Heart left ventricle (tissue), 13 donors: ENCODE measurements at regions not wholly inside any gene's neighbourhood (a gene's known extent, or its start where the extent isn't known, plus 50 kb on each side); places are given as distances from the start of the nearest gene placed in this dataset.

Experiments
- POLR2A ChIP-seq, 2 donors: fragments of 450-650 bp; IDR thresholded peaks; one replicate each; pipeline ENCODE4 v1.6.1; 2017; ENCODE audit warnings: antibody characterized with exemption in 2 of 2, mild to moderate bottlenecking in 2 of 2, moderate library complexity in 2 of 2
- TF ChIP-seq, protein P1 (sequence below), 12 donors: fragments of 200-600 bp; sonication (generic) in 4 of 12; IDR thresholded peaks; one replicate each; pipeline versions ENCODE4 v1.5.0 to v1.8.0; 2018 to 2022; ENCODE audit warnings: antibody characterized with exemption in 12 of 12, mild to moderate bottlenecking in 5 of 12
- donor health status: ischemic (EF 13 %, LVEDD 7.1; RV severe dilation, severe dysfunction).
- donor health status: DM: no; HTN: yes; CAD: no.
- donor health status: DM: no; HTN: no; CAD: no.
- donor health status: ischemic (EF 25% LVEDD 6.9; RV normal size, moderate dysfunction).
- donor health status: ischemic (EF 25% LVEDD 5.7; RV mildly dilated, moderate dysfunction).
- donor health status: ischemic (EF 35%, LVEDD 5.7; RV mildly dilated, moderate dysfunction).
- donor health status: nonischemic (EF 11% LVEDD 7.7; RV severe dilation, severe dysfunction).
- donor health status: DM: yes; HTN: yes; CAD: no.
- donor health status: PGD.
- donor health status: ischemic (EF 29% LVEDD 5.4; RV normal size, mild dysfunction).
- donor health status: nonischemic (EF 23%, LVEDD 6.1; RV moderate dilation, normal function).

GRCh38 chr4:10347281-10347795 is 109.9 kb downstream of the ZNF518B start:
- no peak for TF ChIP-seq POLR2A (IDR thresholded peaks at IDR 0.05)
- TF ChIP-seq, protein P1, sequence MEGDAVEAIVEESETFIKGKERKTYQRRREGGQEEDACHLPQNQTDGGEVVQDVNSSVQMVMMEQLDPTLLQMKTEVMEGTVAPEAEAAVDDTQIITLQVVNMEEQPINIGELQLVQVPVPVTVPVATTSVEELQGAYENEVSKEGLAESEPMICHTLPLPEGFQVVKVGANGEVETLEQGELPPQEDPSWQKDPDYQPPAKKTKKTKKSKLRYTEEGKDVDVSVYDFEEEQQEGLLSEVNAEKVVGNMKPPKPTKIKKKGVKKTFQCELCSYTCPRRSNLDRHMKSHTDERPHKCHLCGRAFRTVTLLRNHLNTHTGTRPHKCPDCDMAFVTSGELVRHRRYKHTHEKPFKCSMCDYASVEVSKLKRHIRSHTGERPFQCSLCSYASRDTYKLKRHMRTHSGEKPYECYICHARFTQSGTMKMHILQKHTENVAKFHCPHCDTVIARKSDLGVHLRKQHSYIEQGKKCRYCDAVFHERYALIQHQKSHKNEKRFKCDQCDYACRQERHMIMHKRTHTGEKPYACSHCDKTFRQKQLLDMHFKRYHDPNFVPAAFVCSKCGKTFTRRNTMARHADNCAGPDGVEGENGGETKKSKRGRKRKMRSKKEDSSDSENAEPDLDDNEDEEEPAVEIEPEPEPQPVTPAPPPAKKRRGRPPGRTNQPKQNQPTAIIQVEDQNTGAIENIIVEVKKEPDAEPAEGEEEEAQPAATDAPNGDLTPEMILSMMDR (IDR thresholded peaks at IDR 0.05) = no peak
